DOHH2 (cell line): ENCODE measurements at regions not wholly inside any gene's neighbourhood (a gene's known extent, or its start where the extent isn't known, plus 50 kb on each side); places are given as distances from the start of the nearest gene placed in this dataset.

Source experiments
- H3F3A ChIP-seq: fragments of 200-600 bp; sonication (generic), shearing (Covaris generic); 2 replicates; pipeline ENCODE4 v1.6.0; 2016; ENCODE audit warnings: antibody characterized with exemption, mild to moderate bottlenecking; ENCODE audit not compliant: control insufficient read depth, insufficient read depth
- H3K27ac ChIP-seq: fragments of 200-600 bp; sonication (generic); 2 replicates; pipeline ENCODE4 v1.5.1; 2014; ENCODE audit warnings: low read depth, mild to moderate bottlenecking, low read length, moderate library complexity
- H3K27me3 ChIP-seq: fragments of 200-600 bp; sonication (generic); 2 replicates; pipeline ENCODE4 v1.6.1; 2014; ENCODE audit warnings: mild to moderate bottlenecking, low read length, mixed read lengths; ENCODE audit not compliant: control insufficient read depth
- H3K36me3 ChIP-seq: fragments of 200-600 bp; sonication (generic); 2 replicates; pipeline ENCODE4 v1.6.1; 2014; ENCODE audit warnings: mild to moderate bottlenecking, low read length, moderate library complexity, mixed read lengths; ENCODE audit not compliant: control insufficient read depth
- H3K4me1 ChIP-seq: fragments of 200-600 bp; sonication (generic); 2 replicates; pipeline ENCODE4 v1.6.1; 2014; ENCODE audit warnings: mild to moderate bottlenecking, low read length, mixed read lengths; ENCODE audit not compliant: control insufficient read depth
- H3K4me2 ChIP-seq: fragments of 200-600 bp; sonication (generic); 2 replicates; pipeline ENCODE4 v1.6.0; 2014; ENCODE audit warnings: mild to moderate bottlenecking, low read length, moderate library complexity
- H3K4me3 ChIP-seq: fragments of 200-600 bp; sonication (generic); 2 replicates; pipeline ENCODE4 v1.5.1; 2014; ENCODE audit warnings: mild to moderate bottlenecking, low read length, mixed read lengths
- H3K79me2 ChIP-seq: fragments of 200-600 bp; sonication (generic); 2 replicates; pipeline ENCODE4 v1.6.1; 2014; ENCODE audit warnings: mild to moderate bottlenecking, low read length, mixed read lengths; ENCODE audit not compliant: control insufficient read depth
- H3K9me2 ChIP-seq: fragments of 200-600 bp; sonication (generic); replicated peaks from 2 replicates; pipeline ENCODE4 v1.6.1; 2014; ENCODE audit warnings: mild to moderate bottlenecking, low read length, mixed read lengths; ENCODE audit not compliant: control insufficient read depth
- H3K9me3 ChIP-seq: fragments of 200-600 bp; sonication (generic); 2 replicates; pipeline ENCODE4 v1.6.1; 2014; ENCODE audit warnings: antibody characterized with exemption, low read length, mixed read lengths; ENCODE audit not compliant: control insufficient read depth, insufficient read depth
- H4K20me1 ChIP-seq: fragments of 200-600 bp; sonication (generic); 2 replicates; pipeline ENCODE4 v1.6.0; 2014; ENCODE audit warnings: low read depth, mild to moderate bottlenecking, antibody characterized with exemption, low read length, moderate library complexity; ENCODE audit not compliant: control insufficient read depth, insufficient read depth
- CTCF ChIP-seq: fragments of 200-600 bp; sonication (generic); IDR thresholded peaks from one replicate; pipeline ENCODE4 v1.5.1; 2014; ENCODE audit warnings: antibody characterized with exemption, mild to moderate bottlenecking, low read depth, low read length; ENCODE audit not compliant: poor library complexity, severe bottlenecking
- EZH2phosphoT487 ChIP-seq: fragments of 200-600 bp; sonication (generic); IDR thresholded peaks from 2 replicates; pipeline ENCODE4 v1.6.1; 2017; ENCODE audit warnings: borderline replicate concordance, mild to moderate bottlenecking, antibody characterized with exemption, low read length, moderate library complexity, mixed read lengths

- Histone ChIP-seq H3K9me3 (no peaks in the 10 kb centered on the region), H4K20me1 (no peaks in the 10 kb centered on the region), H3K27ac (no peak overlapping the region), H3K79me2 (no peaks in the 10 kb centered on the region), H3F3A (no peaks in the 10 kb centered on the region), H3K4me1 (peaks cover 17% of the 10 kb centered on the region), H3K4me2 (no peak overlapping the region), H3K9me2 (no peaks in the 10 kb centered on the region), H3K36me3 (no peaks in the 10 kb centered on the region), H3K27me3 (peaks cover 17% of the 10 kb centered on the region), H3K4me3 (no peak overlapping the region)
- TF ChIP-seq CTCF (no peak), EZH2phosphoT487 (no peak)
These were observed 100.4 kb downstream of the SNX5 start for GRCh38 chr20:17868151-17868550.

- peaks cover 14% of the 10 kb centered on the region for H3K4me1 ChIP-seq
- H3K27me3 ChIP-seq: peaks cover 17% of the 10 kb centered on the region
- H3K27ac ChIP-seq: no peak overlapping the region
- no peaks in the 10 kb centered on the region for H3K79me2 ChIP-seq
- H4K20me1 ChIP-seq: no peaks in the 10 kb centered on the region
- no peaks in the 10 kb centered on the region for H3K9me3 ChIP-seq
- TF ChIP-seq EZH2phosphoT487 (no peak), CTCF (no peak)
- no peaks in the 10 kb centered on the region for H3F3A ChIP-seq
- H3K36me3 ChIP-seq: no peaks in the 10 kb centered on the region
- no peak overlapping the region for H3K4me2 ChIP-seq
- no peaks in the 10 kb centered on the region for H3K9me2 ChIP-seq
- H3K4me3 ChIP-seq: no peak overlapping the region
These were observed 101.3 kb downstream of the SNX5 start for GRCh38 chr20:17867131-17867925.

- Histone ChIP-seq H3K27ac (no peak overlapping the region), H3K4me2 (no peak overlapping the region), H3K9me3 (no peaks in the 10 kb centered on the region), H3K36me3 (no peaks in the 10 kb centered on the region), H3K79me2 (no peaks in the 10 kb centered on the region), H3K27me3 (peaks cover 22% of the 10 kb centered on the region), H3K4me1 (peaks cover 14% of the 10 kb centered on the region), H3K4me3 (no peak overlapping the region), H4K20me1 (no peaks in the 10 kb centered on the region), H3F3A (no peaks in the 10 kb centered on the region), H3K9me2 (no peaks in the 10 kb centered on the region)
- no peak for TF ChIP-seq EZH2phosphoT487
- no peak for TF ChIP-seq CTCF
These were observed 102.2 kb downstream of the SNX5 start for GRCh38 chr20:17866234-17867001.
